ENCODE measurements at regions not wholly inside any gene's neighbourhood (a gene's known extent, or its start where the extent isn't known, plus 50 kb on each side); places are given as distances from the start of the nearest gene placed in this dataset.

- Histone ChIP-seq H2AFZ (ENCODE audit: low read depth, low read length, poor library complexity, severe bottlenecking) (no peak overlapping the region), H3K4me2 (ENCODE audit: low read length) (no peak overlapping the region), H3K36me3 (ENCODE audit: control insufficient read depth in 1 of 2, insufficient read depth in 2 of 2, low read length in 2 of 2) (no peaks in the 10 kb centered on the region), H3K27ac (ENCODE audit: low read depth, low read length) (no peak overlapping the region), H3K27me3 (ENCODE audit: insufficient read depth, low read length) (no peaks in the 10 kb centered on the region), H3K4me1 (ENCODE audit: control insufficient read depth in 1 of 2, insufficient read depth in 2 of 2, low read length in 2 of 2) (peaks cover 0 to 25% of the 10 kb centered on the region in 2 experiments; a peak in 2 of 4 replicates), H3K9me3 (ENCODE audit: control insufficient read depth in 1 of 2, insufficient read depth in 1 of 2, low read depth in 1 of 2, low read length in 2 of 2) (no peaks in the 10 kb centered on the region), H3K9ac (ENCODE audit: low read length) (no peak overlapping the region), H3K9me2 (ENCODE audit: insufficient read depth) (no peaks in the 10 kb centered on the region), H3K79me2 (ENCODE audit: insufficient read depth, low read length) (no peaks in the 10 kb centered on the region), H3K4me3 (replicated peaks in 1 of 2; ENCODE audit: low read depth in 1 of 2, low read length in 2 of 2) (no peak overlapping the region), H4K20me1 (ENCODE audit: insufficient read depth) (no peaks in the 10 kb centered on the region)
- BruUV-seq (replicated peaks): no TSS peak
- POLR2A ChIA-PET: interaction anchor here (1.1 kb wide), 1 partner anchor 12 kb away, joined by 3 read pairs; no protein-coding TSS in a partner anchor
- ATAC-seq (no peak), DNase-seq (ENCODE audit: low read depth, low spot score) (no peak)
- TF ChIP-seq RAD21 (IDR thresholded peaks at IDR 0.05; ENCODE audit: low read depth): no peak
- no peak for TF ChIP-seq CTCF (IDR thresholded peaks at IDR 0.05 in 2 of 3, conservative IDR thresholded peaks at IDR 0.05 in 1 of 3; ENCODE audit: borderline replicate concordance in 1 of 3, insufficient read depth in 1 of 3, low read depth in 2 of 3, low read length in 2 of 3)
- intact Hi-C loops (cut with micrococcal nuclease): no loop called here
- CTCF ChIA-PET: no interaction called here
- RAD21 ChIA-PET (ENCODE audit: low non-redundant PET in 1 of 2, low total read pairs in 2 of 2, uncharacterized antibody in 2 of 2, unreplicated experiment in 2 of 2): no interaction called here
Observed at GRCh38 chrX:38881066-38881465, 79.8 kb downstream of the MID1IP1 start.

- DNase-seq (ENCODE audit: low read depth, low spot score) (no peak), ATAC-seq (no peak)
- no peaks in the 10 kb centered on the region for H3K79me2 ChIP-seq (ENCODE audit: insufficient read depth, low read length)
- no peaks in the 10 kb centered on the region for H4K20me1 ChIP-seq (ENCODE audit: insufficient read depth)
- TF ChIP-seq ATF3 (IDR thresholded peaks at IDR 0.05): no peak
- no peak for TF ChIP-seq ZFX (IDR thresholded peaks at IDR 0.05)
- no peak for TF ChIP-seq FOSL1 (IDR thresholded peaks at IDR 0.05; ENCODE audit: low read depth)
- TF ChIP-seq POLR2A (IDR thresholded peaks at IDR 0.05; ENCODE audit: borderline replicate concordance, extremely low read depth, insufficient read depth, insufficient read length): no peak
- no peak for TF ChIP-seq EGR1 (IDR thresholded peaks at IDR 0.05; ENCODE audit: low read depth)
- TF ChIP-seq ZBTB33 (IDR thresholded peaks at IDR 0.05; ENCODE audit: extremely low read depth, insufficient replicate concordance, low read length): no peak
- no peak for TF ChIP-seq REST (IDR thresholded peaks at IDR 0.05; ENCODE audit: low read depth)
- no peak for TF ChIP-seq ELF1 (IDR thresholded peaks at IDR 0.05; ENCODE audit: borderline replicate concordance, low read depth)
- no peak for TF ChIP-seq POLR2AphosphoS5 (IDR thresholded peaks at IDR 0.05; ENCODE audit: low read depth, low read length)
- no peak for TF ChIP-seq CBX3 (IDR thresholded peaks at IDR 0.05; ENCODE audit: low read depth)
- no peak for TF ChIP-seq TCF7L2 (IDR thresholded peaks at IDR 0.05; ENCODE audit: borderline replicate concordance, extremely low read depth, insufficient read depth, insufficient read length)
- no peaks in the 10 kb centered on the region for H3K9me3 ChIP-seq (ENCODE audit: control insufficient read depth in 1 of 2, insufficient read depth in 1 of 2, low read depth in 1 of 2, low read length in 2 of 2)
- no peak overlapping the region for H2AFZ ChIP-seq (ENCODE audit: low read depth, low read length, poor library complexity, severe bottlenecking)
- no TSS peak for BruUV-seq (replicated peaks)
- H3K9me2 ChIP-seq (ENCODE audit: insufficient read depth): no peaks in the 10 kb centered on the region
- ChIA-PET POLR2A (no interaction called here), CTCF (no interaction called here), RAD21 (ENCODE audit: low non-redundant PET in 1 of 2, low total read pairs in 2 of 2, uncharacterized antibody in 2 of 2, unreplicated experiment in 2 of 2) (no interaction called here)
- H3K27me3 ChIP-seq (ENCODE audit: insufficient read depth, low read length): no peaks in the 10 kb centered on the region
- no peak overlapping the region for H3K4me2 ChIP-seq (ENCODE audit: low read length)
- no peak overlapping the region for H3K4me3 ChIP-seq (replicated peaks in 1 of 2; ENCODE audit: low read depth in 1 of 2, low read length in 2 of 2)
- peaks cover 0 to 25% of the 10 kb centered on the region in 2 experiments; a peak in 2 of 4 replicates for H3K4me1 ChIP-seq (ENCODE audit: control insufficient read depth in 1 of 2, insufficient read depth in 2 of 2, low read length in 2 of 2)
- no peak overlapping the region for H3K27ac ChIP-seq (ENCODE audit: low read depth, low read length)
- intact Hi-C loops (cut with micrococcal nuclease): no loop called here
- H3K9ac ChIP-seq (ENCODE audit: low read length): no peak overlapping the region
- H3K36me3 ChIP-seq (ENCODE audit: control insufficient read depth in 1 of 2, insufficient read depth in 2 of 2, low read length in 2 of 2): no peaks in the 10 kb centered on the region
Observed at GRCh38 chrX:38881727-38882126, 80.5 kb downstream of the MID1IP1 start.

All from HCT116 (cell line).